ENCODE measurements at regions not wholly inside any gene's neighbourhood (a gene's known extent, or its start where the extent isn't known, plus 50 kb on each side); places are given as distances from the start of the nearest gene placed in this dataset.
A peak's percentile ranks its signal among the peaks of the same experiment; 100 is the strongest.

DNA sequence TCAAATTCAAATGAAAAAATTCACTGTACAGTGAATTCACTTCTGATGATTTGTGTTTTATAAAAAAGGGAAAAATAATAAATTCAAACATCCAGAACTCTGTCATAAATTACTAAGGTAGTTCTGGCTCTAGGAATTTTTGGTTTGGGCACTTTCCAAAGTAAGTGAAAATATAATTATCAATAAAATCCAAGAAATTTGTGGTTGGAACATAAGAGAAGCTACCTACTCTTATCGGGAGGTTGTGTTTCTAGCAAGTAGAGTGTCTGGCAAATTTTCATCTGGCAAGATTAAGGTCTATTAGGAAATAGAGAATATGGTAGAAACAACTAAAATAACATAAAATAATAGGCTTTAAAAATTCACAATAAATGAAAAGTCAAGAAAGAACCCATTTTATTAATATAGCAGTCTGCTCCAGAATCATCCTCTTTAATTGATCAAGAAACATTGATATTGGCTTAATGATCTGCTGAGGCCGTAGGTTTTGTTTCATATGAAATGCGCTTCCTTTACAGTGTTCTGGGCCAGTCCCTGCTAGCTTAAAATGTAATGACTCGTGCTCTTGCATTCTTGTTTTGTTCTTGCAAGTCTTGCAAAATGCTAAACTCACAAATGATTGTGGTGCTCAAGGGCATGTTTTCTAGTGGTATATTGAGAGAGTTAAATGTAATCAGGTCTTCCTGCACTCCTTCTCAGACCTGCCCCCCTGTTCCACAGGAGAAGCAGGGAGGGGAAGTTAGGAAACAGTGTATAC lies 331.4 kb downstream of the RAPGEF2 start:
- Histone ChIP-seq H3K4me3 (ENCODE audit: low read length in 2 of 2) (no peak overlapping the region), H3K9me3 (ENCODE audit: control insufficient read depth, low read length) (no peaks in the 10 kb centered on the region), H3K4me1 (ENCODE audit: control insufficient read depth in 1 of 2, insufficient read depth in 2 of 2, low read length in 2 of 2) (peaks cover 0 to 6% of the 10 kb centered on the region in 2 donors), H3K36me3 (ENCODE audit: control insufficient read depth in 1 of 2, insufficient read depth in 2 of 2, low read length in 1 of 2) (no peaks in the 10 kb centered on the region), H3K27ac (ENCODE audit: low read depth in 1 of 2, low read length in 2 of 2) (peak overlapping the region in 1 of 2 donors; percentile 12), H3K27me3 (ENCODE audit: control insufficient read depth in 1 of 2, insufficient read depth in 2 of 2, low read length in 1 of 2) (no peaks in the 10 kb centered on the region)
- DNase-seq (no peak), ATAC-seq (ENCODE audit: low FRiP score) (no peak)
- 42 to 51% methylated on average over 4 of the region's 4 CpGs for WGBS, 2 donors
- intact Hi-C loops (cut with DNase I): loop anchor here in 1 of 2 donors (5.0 kb wide), 1 partner anchor 42 kb away; no protein-coding TSS in a partner anchor

DNA sequence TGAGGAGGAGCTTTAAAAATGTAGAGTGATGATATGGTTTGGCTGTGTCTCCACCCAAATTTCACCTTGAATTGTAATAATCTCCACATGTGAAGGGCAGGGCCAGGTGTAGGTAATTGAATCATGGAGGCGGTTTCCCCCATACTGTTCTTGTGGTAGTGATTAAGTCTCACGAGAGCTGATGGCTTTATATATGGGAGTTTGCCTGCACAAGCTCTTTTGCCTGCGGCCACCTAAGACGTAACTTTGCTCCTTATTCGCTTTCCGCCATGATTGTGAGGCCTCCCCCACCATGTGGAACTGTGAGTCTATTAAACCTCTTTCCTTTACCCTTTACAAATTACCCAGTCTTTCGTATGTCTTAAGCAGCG lies 332.0 kb downstream of the RAPGEF2 start:
- no peaks in the 10 kb centered on the region for H3K36me3 ChIP-seq (ENCODE audit: control insufficient read depth in 1 of 2, insufficient read depth in 2 of 2, low read length in 1 of 2)
- no peak for DNase-seq
- intact Hi-C loops (cut with DNase I): loop anchor here in 1 of 2 donors (5.0 kb wide), 1 partner anchor 43 kb away; no protein-coding TSS in a partner anchor
- no peak overlapping the region for H3K4me3 ChIP-seq (ENCODE audit: low read length in 2 of 2)
- no peaks in the 10 kb centered on the region for H3K27me3 ChIP-seq (ENCODE audit: control insufficient read depth in 1 of 2, insufficient read depth in 2 of 2, low read length in 1 of 2)
- peak overlapping the region in 1 of 2 donors; percentile 12 for H3K27ac ChIP-seq (ENCODE audit: low read depth in 1 of 2, low read length in 2 of 2)
- H3K4me1 ChIP-seq (ENCODE audit: control insufficient read depth in 1 of 2, insufficient read depth in 2 of 2, low read length in 2 of 2): peaks cover 0 to 6% of the 10 kb centered on the region in 2 donors
- 97 to 99% methylated on average over 8 of the region's 8 CpGs for WGBS, 2 donors
- no peak for ATAC-seq (ENCODE audit: low FRiP score)
- no peaks in the 10 kb centered on the region for H3K9me3 ChIP-seq (ENCODE audit: control insufficient read depth, low read length)

DNA sequence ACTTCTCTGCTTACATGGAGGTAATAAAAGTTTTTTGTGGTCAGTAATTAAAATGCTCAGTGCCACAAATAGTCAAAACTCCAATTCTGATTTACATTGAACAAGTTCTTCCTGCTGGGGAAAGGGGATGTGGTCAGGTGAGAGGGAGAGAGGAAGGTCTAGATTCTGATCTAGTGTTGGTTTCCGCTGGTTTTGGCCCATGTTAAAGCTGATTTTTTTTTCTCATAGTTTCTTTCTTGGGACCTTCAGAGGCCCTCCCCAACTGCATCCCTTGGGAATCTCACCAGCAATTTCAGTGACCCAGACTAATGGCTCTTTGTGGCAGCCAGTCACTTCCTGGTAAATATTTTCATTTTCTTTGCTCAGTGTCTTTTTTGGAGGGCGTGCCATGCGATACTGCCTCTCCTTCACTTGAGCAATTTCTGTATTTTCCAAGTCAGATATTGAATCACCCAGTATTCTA lies 332.7 kb downstream of the RAPGEF2 start:
- 4 to 9% methylated on average over 3 of the region's 3 CpGs for WGBS, 2 donors
- H3K4me3 ChIP-seq (ENCODE audit: low read length in 2 of 2): no peak overlapping the region
- no peak for DNase-seq
- peak; percentile 56 for ATAC-seq (ENCODE audit: low FRiP score)
- H3K27me3 ChIP-seq (ENCODE audit: control insufficient read depth in 1 of 2, insufficient read depth in 2 of 2, low read length in 1 of 2): no peaks in the 10 kb centered on the region
- no peaks in the 10 kb centered on the region for H3K36me3 ChIP-seq (ENCODE audit: control insufficient read depth in 1 of 2, insufficient read depth in 2 of 2, low read length in 1 of 2)
- H3K9me3 ChIP-seq (ENCODE audit: control insufficient read depth, low read length): no peaks in the 10 kb centered on the region
- peak overlapping the region; percentile 33 to 57 for H3K27ac ChIP-seq (ENCODE audit: low read depth in 1 of 2, low read length in 2 of 2)
- H3K4me1 ChIP-seq (ENCODE audit: control insufficient read depth in 1 of 2, insufficient read depth in 2 of 2, low read length in 2 of 2): peaks cover 0 to 6% of the 10 kb centered on the region in 2 donors
- intact Hi-C loops (cut with DNase I): no loop called here

DNA sequence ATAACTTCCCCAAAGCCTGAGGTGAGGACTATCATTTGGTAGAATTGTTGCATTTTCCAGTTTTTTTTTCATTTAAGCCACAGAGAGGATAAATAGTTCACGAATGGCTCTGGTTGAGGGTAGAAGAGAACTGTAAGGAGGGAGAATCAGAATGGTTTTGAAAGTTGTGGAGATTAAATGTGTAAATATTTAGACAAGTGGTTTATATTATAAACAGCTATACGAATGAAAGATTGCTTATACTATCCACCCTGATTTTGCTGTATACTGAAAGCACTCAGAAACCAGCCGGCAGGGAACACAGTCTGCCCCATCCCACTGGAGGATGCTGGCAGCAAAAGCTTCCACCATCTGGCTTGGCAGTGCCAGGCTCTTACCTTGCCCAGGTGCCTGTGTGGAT lies 341.1 kb downstream of the RAPGEF2 start:
- Histone ChIP-seq H3K27ac (ENCODE audit: low read depth in 1 of 2, low read length in 2 of 2) (no peak overlapping the region), H3K27me3 (ENCODE audit: control insufficient read depth in 1 of 2, insufficient read depth in 2 of 2, low read length in 1 of 2) (no peaks in the 10 kb centered on the region), H3K36me3 (ENCODE audit: control insufficient read depth in 1 of 2, insufficient read depth in 2 of 2, low read length in 1 of 2) (no peaks in the 10 kb centered on the region), H3K4me1 (ENCODE audit: control insufficient read depth in 1 of 2, insufficient read depth in 2 of 2, low read length in 2 of 2) (no peaks in the 10 kb centered on the region), H3K9me3 (ENCODE audit: control insufficient read depth, low read length) (no peaks in the 10 kb centered on the region), H3K4me3 (ENCODE audit: low read length in 2 of 2) (no peak overlapping the region)
- intact Hi-C loops (cut with DNase I): loop anchor here (10.0 kb wide), 2 partner anchors 239 to 589 kb away; no protein-coding TSS in a partner anchor
- ATAC-seq (ENCODE audit: low FRiP score) (no peak), DNase-seq (no peak)
- WGBS, 2 donors: 89 to 91% methylated on average over 3 of the region's 3 CpGs

DNA sequence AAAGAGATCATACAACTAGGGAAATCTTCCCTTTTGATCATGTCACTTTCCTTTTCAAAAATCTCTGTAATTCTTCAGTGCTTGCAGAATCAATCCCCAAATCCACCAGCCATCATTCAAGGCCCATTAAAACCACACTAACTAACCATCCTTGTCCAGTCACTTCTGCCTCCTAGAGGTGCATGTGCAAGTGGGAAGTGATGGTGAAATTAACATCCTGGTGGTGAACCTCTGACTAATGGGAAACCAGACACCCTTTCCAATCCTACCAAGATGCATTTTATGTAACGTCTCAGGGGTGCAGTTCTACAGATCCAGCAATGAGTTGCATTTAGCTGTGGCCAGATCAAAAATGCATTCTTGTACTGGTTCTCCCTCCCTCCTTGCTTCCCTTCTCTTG lies 341.8 kb downstream of the RAPGEF2 start:
- DNase-seq (no peak), ATAC-seq (ENCODE audit: low FRiP score) (no peak)
- no peak overlapping the region for H3K27ac ChIP-seq (ENCODE audit: low read depth in 1 of 2, low read length in 2 of 2)
- no peak overlapping the region for H3K4me3 ChIP-seq (ENCODE audit: low read length in 2 of 2)
- no peaks in the 10 kb centered on the region for H3K27me3 ChIP-seq (ENCODE audit: control insufficient read depth in 1 of 2, insufficient read depth in 2 of 2, low read length in 1 of 2)
- intact Hi-C loops (cut with DNase I): loop anchor here (5.0 to 10.0 kb wide), 3 partner anchors 240 to 712 kb away; no protein-coding TSS in a partner anchor
- no peaks in the 10 kb centered on the region for H3K9me3 ChIP-seq (ENCODE audit: control insufficient read depth, low read length)
- no peaks in the 10 kb centered on the region for H3K4me1 ChIP-seq (ENCODE audit: control insufficient read depth in 1 of 2, insufficient read depth in 2 of 2, low read length in 2 of 2)
- H3K36me3 ChIP-seq (ENCODE audit: control insufficient read depth in 1 of 2, insufficient read depth in 2 of 2, low read length in 1 of 2): no peaks in the 10 kb centered on the region
- WGBS, 2 donors: 27 to 42% methylated on average over 1 of the region's 1 CpG

DNA sequence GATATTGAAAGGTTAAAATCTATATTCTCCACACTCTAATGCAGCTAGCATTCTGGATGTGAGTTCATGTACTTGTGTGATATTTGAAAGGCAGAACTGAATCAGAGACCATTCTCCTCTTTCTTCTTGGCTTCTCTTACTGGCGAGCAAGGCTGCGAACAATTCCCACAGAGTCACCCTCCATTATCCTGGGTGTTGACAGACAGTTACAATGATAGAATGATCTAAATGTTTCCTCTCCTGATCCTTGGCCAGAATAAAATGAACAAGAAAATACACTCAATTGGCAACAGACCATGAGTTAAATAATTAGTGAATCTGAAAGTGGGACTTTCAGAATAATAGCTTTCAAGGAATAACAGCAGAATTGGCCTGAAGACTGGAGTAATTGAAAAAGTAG lies 342.8 kb downstream of the RAPGEF2 start:
- intact Hi-C loops (cut with DNase I): loop anchor here (5.0 to 10.0 kb wide), 3 partner anchors 241 to 713 kb away; no protein-coding TSS in a partner anchor
- no peak for DNase-seq
- Histone ChIP-seq H3K27me3 (ENCODE audit: control insufficient read depth in 1 of 2, insufficient read depth in 2 of 2, low read length in 1 of 2) (no peaks in the 10 kb centered on the region), H3K36me3 (ENCODE audit: control insufficient read depth in 1 of 2, insufficient read depth in 2 of 2, low read length in 1 of 2) (no peaks in the 10 kb centered on the region), H3K4me3 (ENCODE audit: low read length in 2 of 2) (no peak overlapping the region), H3K27ac (ENCODE audit: low read depth in 1 of 2, low read length in 2 of 2) (peak overlapping the region in 1 of 2 donors; percentile 14), H3K4me1 (ENCODE audit: control insufficient read depth in 1 of 2, insufficient read depth in 2 of 2, low read length in 2 of 2) (no peaks in the 10 kb centered on the region), H3K9me3 (ENCODE audit: control insufficient read depth, low read length) (no peaks in the 10 kb centered on the region)
- 25 to 26% methylated on average over 2 of the region's 2 CpGs for WGBS, 2 donors
- ATAC-seq (ENCODE audit: low FRiP score): peak; percentile 35

DNA sequence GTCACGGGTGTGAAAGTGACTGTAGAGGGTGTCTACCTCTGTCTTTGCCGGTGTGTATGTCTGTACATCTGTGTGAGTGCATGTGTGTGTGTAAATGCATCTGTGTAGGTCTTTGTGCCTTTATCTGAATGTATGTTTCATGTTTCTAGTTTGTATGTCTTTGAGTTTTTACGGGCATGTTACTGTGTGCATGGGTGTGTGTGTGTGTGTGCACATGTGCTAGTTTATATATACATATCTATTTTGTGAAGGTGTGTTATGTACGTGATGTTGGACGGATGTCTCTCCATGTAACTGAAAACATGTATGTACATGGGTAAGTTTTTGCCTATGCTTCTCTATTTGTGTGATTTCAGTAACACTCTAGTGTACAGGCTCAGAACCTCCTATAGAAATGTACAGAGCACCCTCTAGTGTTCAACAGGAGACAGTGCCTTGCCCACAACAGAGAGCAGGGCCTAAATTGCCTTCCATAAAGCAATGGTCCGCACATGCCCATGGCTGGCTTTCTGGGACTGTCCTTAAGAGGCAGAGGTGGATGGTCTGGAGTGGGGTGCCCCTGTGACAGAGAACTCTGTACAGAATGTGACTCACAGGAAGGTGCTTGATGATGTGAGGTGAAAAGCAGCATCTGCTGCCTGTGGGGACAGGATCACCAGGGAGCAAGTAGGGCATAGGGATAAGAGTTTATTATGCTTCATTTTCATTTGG lies 343.5 kb downstream of the RAPGEF2 start:
- Histone ChIP-seq H3K4me3 (ENCODE audit: low read length in 2 of 2) (no peak overlapping the region), H3K36me3 (ENCODE audit: control insufficient read depth in 1 of 2, insufficient read depth in 2 of 2, low read length in 1 of 2) (no peaks in the 10 kb centered on the region), H3K4me1 (ENCODE audit: control insufficient read depth in 1 of 2, insufficient read depth in 2 of 2, low read length in 2 of 2) (no peaks in the 10 kb centered on the region), H3K27me3 (ENCODE audit: control insufficient read depth in 1 of 2, insufficient read depth in 2 of 2, low read length in 1 of 2) (no peaks in the 10 kb centered on the region), H3K9me3 (ENCODE audit: control insufficient read depth, low read length) (no peaks in the 10 kb centered on the region), H3K27ac (ENCODE audit: low read depth in 1 of 2, low read length in 2 of 2) (no peak overlapping the region)
- ATAC-seq (ENCODE audit: low FRiP score) (peak; percentile 94), DNase-seq (no peak)
- intact Hi-C loops (cut with DNase I): loop anchor here (5.0 to 10.0 kb wide), 3 partner anchors 242 to 714 kb away; no protein-coding TSS in a partner anchor
- WGBS, 2 donors: 33 to 35% methylated on average over 6 of the region's 6 CpGs

DNA sequence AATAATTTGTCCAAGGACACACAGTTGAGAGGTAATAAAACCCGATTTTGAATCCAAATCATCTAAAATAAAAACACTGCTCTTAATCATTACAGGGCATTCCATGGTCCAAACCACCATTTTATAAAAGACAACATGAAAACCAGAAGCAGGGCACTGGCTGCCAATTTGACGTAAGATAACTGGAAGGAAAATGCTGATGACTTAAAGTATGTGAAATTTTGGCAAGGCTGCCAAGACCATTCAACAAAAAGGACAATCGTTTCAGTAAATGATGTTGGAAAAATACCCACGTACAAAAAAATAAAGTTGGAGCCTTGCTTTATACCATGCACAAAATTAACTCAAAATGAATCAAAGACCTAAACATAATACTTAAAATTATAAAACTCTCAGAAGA lies 344.4 kb downstream of the RAPGEF2 start:
- Histone ChIP-seq H3K27ac (ENCODE audit: low read depth in 1 of 2, low read length in 2 of 2) (no peak overlapping the region), H3K36me3 (ENCODE audit: control insufficient read depth in 1 of 2, insufficient read depth in 2 of 2, low read length in 1 of 2) (no peaks in the 10 kb centered on the region), H3K9me3 (ENCODE audit: control insufficient read depth, low read length) (no peaks in the 10 kb centered on the region), H3K27me3 (ENCODE audit: control insufficient read depth in 1 of 2, insufficient read depth in 2 of 2, low read length in 1 of 2) (no peaks in the 10 kb centered on the region), H3K4me1 (ENCODE audit: control insufficient read depth in 1 of 2, insufficient read depth in 2 of 2, low read length in 2 of 2) (no peaks in the 10 kb centered on the region), H3K4me3 (ENCODE audit: low read length in 2 of 2) (no peak overlapping the region)
- ATAC-seq (ENCODE audit: low FRiP score) (no peak), DNase-seq (no peak)
- intact Hi-C loops (cut with DNase I): loop anchor here (5.0 to 10.0 kb wide), 3 partner anchors 242 to 715 kb away; no protein-coding TSS in a partner anchor
- WGBS, 2 donors: 13 to 17% methylated on average over 4 of the region's 4 CpGs
